Femur (tissue), 1 donor: ENCODE measurements at regions not wholly inside any gene's neighbourhood (a gene's known extent, or its start where the extent isn't known, plus 50 kb on each side); places are given as distances from the start of the nearest gene placed in this dataset.
"Not testable (repeated sequence)": the region's sequence is repeated elsewhere in the genome, so short reads cannot be mapped to it uniquely, and the experiment has no call there.

ENCODE experiments used
- DNase-seq: peaks from one replicate; pipeline ENCODE4 v3.0.0-alpha.2; 2017

DNA sequence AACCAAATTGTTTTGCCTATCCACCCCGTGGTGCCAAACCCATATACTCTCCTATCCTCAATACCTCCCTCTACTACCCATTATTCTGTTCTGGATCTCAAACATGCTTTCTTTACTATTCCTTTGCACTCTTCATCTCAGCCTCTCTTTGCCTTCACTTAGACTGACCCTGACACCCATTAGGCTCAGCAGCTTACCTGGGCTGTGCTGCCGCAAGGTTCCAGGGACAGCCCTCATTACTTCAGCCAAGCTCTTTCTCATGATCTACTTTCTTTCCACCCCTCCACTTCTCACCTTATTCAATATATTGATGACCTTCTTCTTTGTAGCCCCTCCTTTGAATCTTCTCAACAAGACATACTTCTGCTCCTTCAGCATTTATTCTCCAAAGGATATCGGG, 517.9 kb downstream of the IRS2 start:
- DNase-seq, result not testable (repeated sequence)

DNA sequence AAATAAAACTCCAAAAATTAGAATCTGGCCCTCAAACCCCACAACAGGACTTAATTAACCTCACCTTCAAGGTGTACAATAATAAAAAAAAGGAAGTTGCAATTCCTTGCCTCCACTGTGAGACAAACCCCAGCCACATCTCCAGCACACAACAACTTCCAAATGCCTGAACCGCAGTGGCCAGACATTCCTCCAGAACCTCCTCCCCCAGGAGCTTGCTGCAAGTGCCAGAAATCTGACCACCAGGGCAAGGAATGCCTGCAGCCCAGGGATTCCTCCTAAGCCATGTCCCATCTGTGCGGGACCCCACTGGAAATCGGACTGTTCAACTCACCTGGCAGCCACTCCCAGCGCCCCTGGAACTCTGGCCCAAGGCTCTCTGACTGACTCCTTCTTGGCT, 519.0 kb downstream of the IRS2 start:
- DNase-seq, result not testable (repeated sequence)

DNA sequence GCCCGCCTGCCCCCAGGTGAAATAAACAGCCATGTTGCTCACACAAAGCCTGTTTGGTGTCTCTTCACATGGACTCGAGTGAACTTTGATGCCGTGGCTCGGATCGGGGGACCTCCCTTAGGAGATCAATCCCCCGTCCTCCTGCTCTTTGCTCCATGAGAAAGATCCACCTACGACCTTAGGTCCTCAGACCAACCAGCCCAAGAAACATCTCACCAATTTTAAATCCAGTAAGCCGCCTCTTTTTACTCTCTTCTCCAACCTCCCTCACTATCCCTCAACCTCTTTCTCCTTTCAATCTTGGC, 521.0 kb downstream of the IRS2 start:
- not testable (repeated sequence) for DNase-seq

DNA sequence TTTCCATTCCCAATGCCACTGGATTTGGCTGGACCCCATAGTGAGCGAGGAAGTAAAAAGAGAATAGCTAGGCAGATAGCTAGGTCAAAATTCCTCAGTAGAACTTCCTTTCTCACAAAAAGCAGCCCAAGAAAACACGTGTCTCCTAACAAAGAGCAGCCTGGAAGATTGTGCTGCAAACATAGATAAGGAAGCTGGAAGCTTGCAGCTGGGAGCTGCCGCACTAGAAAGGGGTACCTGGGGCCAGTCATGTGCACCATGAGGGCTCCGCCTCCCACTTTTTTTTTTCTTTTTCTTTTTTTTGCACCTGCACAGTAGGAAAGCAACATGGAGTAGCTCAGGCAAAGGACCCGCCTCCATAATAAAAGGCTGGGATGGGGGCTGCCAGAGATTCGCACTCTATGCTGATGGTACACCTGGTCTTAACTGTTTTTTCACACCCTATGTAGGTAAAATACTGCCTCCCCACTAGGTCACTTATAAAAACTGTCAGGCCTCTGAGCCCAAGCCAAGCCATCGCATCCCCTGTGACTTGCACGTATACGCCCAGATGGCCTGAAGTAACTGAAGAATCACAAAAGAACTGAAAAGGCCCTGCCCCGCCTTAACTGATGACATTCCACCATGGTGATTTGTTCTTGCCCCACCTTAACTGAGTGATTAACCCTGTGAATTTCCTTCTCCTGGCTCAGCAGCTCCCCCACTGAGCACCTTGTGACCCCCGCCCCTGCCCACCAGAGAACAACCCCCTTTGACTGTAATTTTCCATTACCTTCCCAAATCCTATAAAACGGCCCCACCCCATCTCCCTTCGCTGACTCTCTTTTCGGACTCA, 521.6 kb downstream of the IRS2 start:
- not testable (repeated sequence) for DNase-seq

DNA sequence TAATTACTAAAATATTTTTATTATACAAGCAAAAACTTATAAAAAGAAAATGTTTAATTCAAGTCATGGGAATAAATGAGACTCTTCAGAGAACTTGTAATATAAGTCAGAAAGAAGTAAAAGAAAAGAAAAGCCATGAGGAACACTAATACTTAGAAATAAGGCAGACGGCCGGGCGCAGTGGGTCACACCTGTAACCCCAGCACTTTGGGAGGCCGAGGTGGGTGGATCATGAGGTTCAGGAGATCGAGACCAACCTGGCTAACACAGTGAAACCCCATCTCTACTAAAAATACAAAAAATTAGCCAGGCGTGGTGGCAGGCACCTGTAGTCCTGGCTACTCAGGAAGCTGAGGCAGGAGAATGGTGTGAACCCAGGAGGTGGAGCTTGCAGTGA, 528.6 kb downstream of the IRS2 start:
- not testable (repeated sequence) for DNase-seq
